Epithelial cell of esophagus (primary cell): ENCODE measurements at regions not wholly inside any gene's neighbourhood (a gene's known extent, or its start where the extent isn't known, plus 50 kb on each side); places are given as distances from the start of the nearest gene placed in this dataset.

Experiments
- DNase-seq: peaks from one replicate; pipeline ENCODE4 v3.0.0; 2010; ENCODE audit warnings: low read depth
- H3K4me3 ChIP-seq: 2 replicates; pipeline ENCODE4 v1.5.1; 2011; ENCODE audit warnings: mild to moderate bottlenecking, low read length, control low read depth
- TF ChIP-seq, protein P1 (sequence below): IDR thresholded peaks from 2 replicates; pipeline ENCODE4 v1.5.1; 2011; ENCODE audit warnings: low read depth, mild to moderate bottlenecking, low read length, control low read depth, inconsistent platforms; ENCODE audit not compliant: insufficient read depth; ENCODE audit errors: missing control alignments

DNA sequence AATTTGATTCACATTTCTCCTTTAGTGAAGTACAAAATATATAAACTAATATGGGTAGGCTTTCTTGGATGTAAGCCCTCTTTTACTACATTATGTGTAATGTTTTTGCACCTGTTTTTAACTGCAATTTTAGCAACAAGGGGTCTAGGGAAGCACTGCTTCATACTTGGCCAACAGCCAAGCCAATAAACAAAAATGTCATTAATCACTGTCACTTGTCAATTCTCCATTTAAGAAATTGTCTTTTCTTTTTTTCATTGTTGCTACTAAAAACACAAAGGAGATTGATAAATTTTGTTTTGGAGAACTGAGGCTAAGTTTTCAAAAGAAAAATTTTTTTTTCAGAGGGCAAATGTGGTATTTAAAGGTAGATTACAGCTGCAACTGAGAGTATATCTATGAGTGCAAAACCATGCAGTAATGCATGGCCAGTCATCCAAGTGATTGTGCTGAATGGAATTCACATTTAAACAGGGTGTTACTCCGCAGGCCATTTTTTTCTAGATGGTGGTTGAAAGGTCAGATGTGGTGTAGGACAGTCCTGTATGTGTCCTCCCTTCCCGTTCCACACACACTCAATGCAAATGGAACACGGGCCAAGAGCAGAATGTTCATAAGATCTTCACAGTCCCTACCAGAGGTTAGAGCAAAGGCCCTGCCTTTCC is 503.0 kb upstream of the LMO3 start:
- no peak overlapping the region for H3K4me3 ChIP-seq
- peak; percentile 38 for DNase-seq
- TF ChIP-seq, protein P1, sequence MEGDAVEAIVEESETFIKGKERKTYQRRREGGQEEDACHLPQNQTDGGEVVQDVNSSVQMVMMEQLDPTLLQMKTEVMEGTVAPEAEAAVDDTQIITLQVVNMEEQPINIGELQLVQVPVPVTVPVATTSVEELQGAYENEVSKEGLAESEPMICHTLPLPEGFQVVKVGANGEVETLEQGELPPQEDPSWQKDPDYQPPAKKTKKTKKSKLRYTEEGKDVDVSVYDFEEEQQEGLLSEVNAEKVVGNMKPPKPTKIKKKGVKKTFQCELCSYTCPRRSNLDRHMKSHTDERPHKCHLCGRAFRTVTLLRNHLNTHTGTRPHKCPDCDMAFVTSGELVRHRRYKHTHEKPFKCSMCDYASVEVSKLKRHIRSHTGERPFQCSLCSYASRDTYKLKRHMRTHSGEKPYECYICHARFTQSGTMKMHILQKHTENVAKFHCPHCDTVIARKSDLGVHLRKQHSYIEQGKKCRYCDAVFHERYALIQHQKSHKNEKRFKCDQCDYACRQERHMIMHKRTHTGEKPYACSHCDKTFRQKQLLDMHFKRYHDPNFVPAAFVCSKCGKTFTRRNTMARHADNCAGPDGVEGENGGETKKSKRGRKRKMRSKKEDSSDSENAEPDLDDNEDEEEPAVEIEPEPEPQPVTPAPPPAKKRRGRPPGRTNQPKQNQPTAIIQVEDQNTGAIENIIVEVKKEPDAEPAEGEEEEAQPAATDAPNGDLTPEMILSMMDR = no peak

DNA sequence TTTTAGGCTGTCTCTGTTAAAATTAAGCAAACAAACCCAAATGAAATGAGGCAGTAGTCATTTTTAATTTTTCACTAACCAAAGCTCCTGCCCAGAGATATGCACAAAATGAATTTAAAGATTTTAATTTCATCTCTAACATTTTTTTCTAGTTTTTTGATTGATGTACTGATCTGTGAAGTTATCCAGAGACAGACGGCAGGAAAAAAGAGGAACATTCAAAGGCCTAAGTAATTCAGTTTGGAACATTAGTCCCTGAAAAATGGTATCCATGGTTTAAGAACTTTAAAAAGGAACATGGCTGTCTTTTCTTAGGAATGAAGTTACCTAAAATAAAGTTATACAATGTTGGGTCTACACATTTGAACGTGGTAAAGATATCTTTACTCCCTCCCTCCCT is 498.8 kb upstream of the LMO3 start:
- no peak for DNase-seq
- TF ChIP-seq, protein P1 = no peak
- no peak overlapping the region for H3K4me3 ChIP-seq

DNA sequence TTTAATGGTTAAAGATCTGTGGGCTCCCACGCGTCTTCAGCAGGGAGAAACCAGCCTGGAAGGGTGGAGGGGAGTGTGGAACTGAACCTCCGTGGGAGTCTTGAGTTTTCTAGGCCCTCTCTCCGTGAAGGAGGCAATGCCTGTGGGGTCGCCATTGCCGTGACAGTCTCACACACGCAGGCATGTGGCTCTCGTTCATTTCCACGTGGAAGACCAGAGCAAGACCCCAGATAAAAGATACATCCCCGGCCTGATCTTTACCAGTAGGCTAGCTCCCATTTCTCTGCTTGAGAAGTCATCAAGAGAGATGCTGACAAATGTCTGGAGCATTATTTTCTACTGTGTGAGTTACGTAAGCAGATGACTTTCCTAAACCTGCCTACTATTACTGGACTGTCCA is 491.7 kb upstream of the LMO3 start:
- TF ChIP-seq, protein P1 = no peak
- H3K4me3 ChIP-seq = no peak overlapping the region
- peak; percentile 1 for DNase-seq

DNA sequence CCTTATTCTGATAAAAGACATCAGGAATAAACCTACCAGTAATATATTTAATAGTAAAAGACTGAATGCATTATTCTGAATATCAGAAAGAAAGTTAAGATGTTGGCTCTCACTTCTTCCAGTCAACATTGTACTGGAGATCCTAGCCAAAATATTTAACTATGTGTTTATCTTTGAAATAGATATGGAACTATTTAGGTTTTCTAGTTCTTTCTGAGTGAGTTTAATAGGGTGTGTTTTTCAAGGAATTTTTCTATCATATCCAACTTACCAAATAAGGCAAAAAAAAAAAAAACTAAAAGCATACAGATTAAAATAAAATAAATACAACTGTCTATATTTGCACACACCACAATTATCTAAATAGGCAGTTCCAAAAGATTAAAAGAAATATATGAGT is 478.9 kb upstream of the LMO3 start:
- DNase-seq = no peak
- TF ChIP-seq, protein P1 = no peak
- no peak overlapping the region for H3K4me3 ChIP-seq

DNA sequence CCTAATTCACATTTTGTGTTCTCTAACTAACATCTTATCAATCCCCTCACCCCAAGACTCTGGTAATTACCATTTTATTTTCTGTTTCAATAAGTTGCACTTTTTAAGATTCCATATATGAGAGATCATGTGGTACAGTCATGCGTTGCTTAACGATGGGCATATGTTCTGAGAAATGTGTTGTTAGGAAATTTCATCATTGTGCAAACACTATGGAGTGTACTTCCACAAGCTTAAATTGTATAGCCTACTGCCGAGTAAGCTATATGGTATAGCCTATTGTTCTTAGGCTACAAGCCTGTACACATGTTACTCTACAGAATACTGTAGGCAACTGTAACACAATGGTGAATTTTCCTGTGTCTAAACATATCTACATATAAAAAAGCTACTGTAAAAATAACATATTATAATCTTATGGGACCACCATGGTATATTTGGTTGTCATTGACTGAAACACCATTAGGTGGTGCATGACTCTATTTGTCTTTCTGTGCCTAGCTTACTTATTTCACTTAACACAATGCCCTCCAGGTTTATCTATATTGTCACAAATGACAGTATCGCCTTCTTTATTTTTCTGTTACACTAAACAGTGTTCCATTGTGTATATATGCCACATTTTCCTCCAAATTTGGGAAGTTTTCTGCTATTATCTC is 473.4 kb upstream of the LMO3 start:
- TF ChIP-seq, protein P1 = no peak
- DNase-seq = peak; percentile 64
- no peak overlapping the region for H3K4me3 ChIP-seq

- TF ChIP-seq, protein P1 = no peak
- no peak overlapping the region for H3K4me3 ChIP-seq
- no peak for DNase-seq
Observed at GRCh38 chr12:17077594-17077993, 471.6 kb upstream of the LMO3 start.

DNA sequence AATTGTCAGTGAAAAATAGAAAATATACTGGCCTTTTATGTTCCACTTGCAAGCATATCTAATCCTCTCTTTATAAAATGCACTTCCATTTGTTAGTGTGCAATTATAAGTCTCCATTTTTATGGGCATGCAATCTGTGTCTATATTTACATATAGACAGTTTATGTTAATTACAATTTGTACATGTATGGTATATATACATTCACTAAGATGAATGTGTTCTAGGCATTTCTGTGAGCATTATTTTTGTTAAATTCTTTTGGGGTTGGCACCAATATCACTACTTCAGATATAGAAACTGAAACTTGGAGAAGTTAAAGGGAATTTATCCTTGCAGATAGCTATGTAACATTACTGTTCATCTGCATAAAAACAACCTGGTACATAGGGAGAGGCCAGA is 470.8 kb upstream of the LMO3 start:
- no peak for DNase-seq
- TF ChIP-seq, protein P1 = no peak
- no peak overlapping the region for H3K4me3 ChIP-seq
